ENCODE measurements at regions not wholly inside any gene's neighbourhood (a gene's known extent, or its start where the extent isn't known, plus 50 kb on each side); places are given as distances from the start of the nearest gene placed in this dataset.

DNA sequence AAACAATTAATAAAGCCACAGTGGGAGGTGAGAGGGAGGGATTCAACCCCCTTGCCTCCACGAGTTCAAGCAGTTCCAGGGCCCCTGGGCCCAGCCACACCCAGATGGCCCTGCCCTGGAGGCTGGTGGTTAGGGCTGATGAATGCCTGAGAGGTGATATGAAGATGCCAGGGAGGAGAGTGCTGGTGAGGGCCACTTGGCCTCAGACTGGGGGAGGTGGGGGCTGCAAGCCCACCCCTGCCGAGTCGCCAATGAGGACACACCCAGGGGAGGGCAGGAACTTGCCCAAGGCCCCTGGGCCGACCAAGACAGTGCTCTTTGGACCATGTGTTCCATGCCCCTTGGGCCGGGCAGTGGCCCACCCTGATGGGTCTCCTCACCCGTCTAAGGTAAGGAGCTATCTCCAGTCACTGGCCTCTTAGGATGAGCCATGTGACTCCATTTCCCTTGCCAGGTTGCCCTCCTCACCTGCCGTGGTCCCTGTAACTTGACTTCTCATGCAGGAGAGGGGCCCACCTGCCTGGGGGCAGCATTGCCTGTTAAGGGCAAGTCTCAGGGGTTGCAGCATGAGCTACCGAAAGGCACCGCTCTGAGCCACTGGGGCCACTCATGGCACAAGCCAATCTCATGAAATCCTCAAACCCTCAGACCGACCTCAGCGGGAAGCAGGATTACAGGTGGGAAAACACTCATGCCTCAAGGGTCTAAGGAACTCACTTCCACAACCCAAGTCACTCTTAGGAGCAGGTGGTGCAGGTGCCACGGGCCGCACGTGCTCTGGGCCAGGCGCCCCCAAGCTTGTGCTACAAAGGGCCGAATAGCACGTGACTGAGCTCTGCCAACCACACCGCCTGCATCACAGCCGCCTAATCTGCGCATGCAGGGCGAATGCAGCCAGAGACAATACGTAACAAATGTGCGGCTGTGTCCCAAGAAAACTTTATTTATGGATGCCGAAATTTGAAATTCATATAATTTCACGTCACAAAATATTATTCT is 147.4 kb upstream of the MLN start:
- WGBS, 2 donors = 76 to 82% methylated on average over 23 to 25 of the region's 25 CpGs
- no peak for TF ChIP-seq CTCF (IDR thresholded peaks at IDR 0.05)
- TF ChIP-seq POLR2A (IDR thresholded peaks at IDR 0.05) = no peak
- no peak for TF ChIP-seq EP300 (IDR thresholded peaks at IDR 0.05)
- H3K9me3 ChIP-seq = no peaks in the 10 kb centered on the region
- H3K27ac ChIP-seq = no peak overlapping the region
- H3K4me3 ChIP-seq = no peak overlapping the region
- no peak for DNase-seq (ENCODE audit: low spot score in 2 of 2)
- no peaks in the 10 kb centered on the region for H3K27me3 ChIP-seq
- no peaks in the 10 kb centered on the region for H3K36me3 ChIP-seq
- no peaks in the 10 kb centered on the region for H3K4me1 ChIP-seq

DNA sequence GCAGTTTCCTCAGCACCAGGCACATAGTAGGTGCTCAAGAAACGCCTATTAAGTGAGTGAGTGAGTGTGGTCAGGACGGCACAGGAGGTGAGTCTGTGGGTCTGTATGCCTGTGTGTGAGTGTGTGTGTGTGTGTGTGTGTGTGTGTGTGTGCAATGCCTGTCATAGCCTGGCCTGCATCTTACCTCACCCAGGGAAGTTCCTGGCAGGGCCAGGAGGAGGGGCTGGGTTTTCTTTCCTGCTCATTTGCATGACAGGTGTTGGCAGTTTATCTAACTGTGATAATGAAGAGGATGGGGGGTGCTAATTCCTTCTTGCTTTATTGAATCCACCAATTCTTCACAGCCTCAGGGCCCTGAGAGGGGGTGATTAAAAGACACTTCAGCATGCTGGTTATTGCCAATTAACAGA is 146.7 kb upstream of the MLN start:
- no peaks in the 10 kb centered on the region for H3K36me3 ChIP-seq
- WGBS, 2 donors = 40 to 68% methylated on average over 2 of the region's 2 CpGs
- no peak for DNase-seq (ENCODE audit: low spot score in 2 of 2)
- TF ChIP-seq CTCF (IDR thresholded peaks at IDR 0.05) = no peak
- TF ChIP-seq POLR2A (IDR thresholded peaks at IDR 0.05) = no peak
- TF ChIP-seq EP300 (IDR thresholded peaks at IDR 0.05) = no peak
- H3K4me1 ChIP-seq = no peaks in the 10 kb centered on the region
- no peak overlapping the region for H3K4me3 ChIP-seq
- H3K27ac ChIP-seq = no peak overlapping the region
- no peaks in the 10 kb centered on the region for H3K9me3 ChIP-seq
- H3K27me3 ChIP-seq = no peaks in the 10 kb centered on the region

GRCh38 chr6:33949877-33950435 is 146.2 kb upstream of the MLN start:
- no peak for DNase-seq (ENCODE audit: low spot score in 2 of 2)
- no peak overlapping the region for H3K27ac ChIP-seq
- H3K27me3 ChIP-seq = no peaks in the 10 kb centered on the region
- no peak for TF ChIP-seq POLR2A (IDR thresholded peaks at IDR 0.05)
- TF ChIP-seq EP300 (IDR thresholded peaks at IDR 0.05) = no peak
- no peak for TF ChIP-seq CTCF (IDR thresholded peaks at IDR 0.05)
- WGBS, 2 donors = 87 to 93% methylated on average over 4 to 9 of the region's 9 CpGs
- H3K4me1 ChIP-seq = no peaks in the 10 kb centered on the region
- no peaks in the 10 kb centered on the region for H3K9me3 ChIP-seq
- H3K36me3 ChIP-seq = no peaks in the 10 kb centered on the region
- H3K4me3 ChIP-seq = no peak overlapping the region

- H3K27me3 ChIP-seq = no peaks in the 10 kb centered on the region
- 80% methylated on average over 5 of the region's 5 CpGs for WGBS, 2 donors
- DNase-seq (ENCODE audit: low spot score in 2 of 2) = no peak
These were observed 145.3 kb upstream of the MLN start for GRCh38 chr6:33949111-33949510.

More at GRCh38 chr6:33949111-33949510, 145.3 kb upstream of the MLN start:
- Histone ChIP-seq H3K36me3 (no peaks in the 10 kb centered on the region), H3K27ac (no peak overlapping the region), H3K4me3 (no peak overlapping the region), H3K4me1 (no peaks in the 10 kb centered on the region), H3K9me3 (no peaks in the 10 kb centered on the region)
- no peak for TF ChIP-seq EP300 (IDR thresholded peaks at IDR 0.05)
- no peak for TF ChIP-seq CTCF (IDR thresholded peaks at IDR 0.05)
- no peak for TF ChIP-seq POLR2A (IDR thresholded peaks at IDR 0.05)

Data from tibial nerve (tissue), 4 donors.